K562 (cell line): ENCODE measurements at regions not wholly inside any gene's neighbourhood (a gene's known extent, or its start where the extent isn't known, plus 50 kb on each side); places are given as distances from the start of the nearest gene placed in this dataset.
A peak's percentile ranks its signal among the peaks of the same experiment; 100 is the strongest.

Experiments
- ATAC-seq: fragments of 200-7000 bp; cut with Tn5 transposase; 3 replicates; pipeline ENCODE4 v1.9.1; 2020; ENCODE audit warnings: moderate library complexity
- BruUV-seq: library from RNA; stranded (reverse); fragments of 400-500 nt; replicated peaks from 2 replicates; lab custom pipeline; 2021; lab: Mats Ljungman, UMichigan
- CTCF ChIA-PET: fragments of 300-600 bp; formaldehyde crosslinking; extraction: SDS; loops from one replicate; lab custom pipeline; 2021; ENCODE audit warnings: low intra/inter-chr PET ratio; lab: Yijun Ruan, JAX
- POLR2A ChIA-PET: fragments of 300-600, 350-650 bp; sonication (Branson Sonifier 250); formaldehyde crosslinking; extraction: SDS; loops from one replicate; lab custom pipeline; 2021; ENCODE audit warnings: antibody characterized with exemption, inconsistent platforms; lab: Yijun Ruan, JAX
- DNase-seq, 4 experiments: peaks; one replicate each; pipeline versions ENCODE4 v3.0.0 to v3.0.0-alpha.2; 2011 to 2018; ENCODE audit warnings: low spot score in 3 of 4, mixed read lengths in 3 of 4; ENCODE audit errors: extremely low read depth in 1 of 4
- FAIRE-seq: peaks from 2 replicates; lab custom pipeline; 2011; peaks lifted over from hg19 to GRCh38; lab: Jason Lieb, UNC
- H2AFZ ChIP-seq: 2 replicates; pipeline ENCODE4 v1.6.0; 2011; ENCODE audit warnings: low read depth, low read length, control low read depth, inconsistent platforms
- H3K27ac ChIP-seq: fragments of 200-600 bp; 3 replicates; pipeline ENCODE4 v1.8.0; 2011; ENCODE audit warnings: low read depth, mild to moderate bottlenecking, control low read depth, inconsistent platforms, low read length, moderate library complexity, mixed read lengths; ENCODE audit errors: extremely low read depth
- H3K27me3 ChIP-seq, 2 experiments: fragments of 300-600 bp in 1 of 2; 2 replicates in 1 of 2; 3 replicates in 1 of 2; pipeline versions ENCODE4 v1.6.0 to v1.8.0; 2011; ENCODE audit warnings: inconsistent platforms in 2 of 2, low read length in 2 of 2, mild to moderate bottlenecking in 1 of 2, mixed read lengths in 1 of 2, moderate library complexity in 1 of 2; ENCODE audit not compliant: control insufficient read depth in 2 of 2, insufficient read depth in 2 of 2
- H3K36me3 ChIP-seq: fragments of 300-600 bp; 3 replicates; pipeline ENCODE4 v1.8.0; 2011; ENCODE audit warnings: mild to moderate bottlenecking, low read length, inconsistent platforms; ENCODE audit not compliant: control insufficient read depth, insufficient read depth
- H3K4me1 ChIP-seq, 2 experiments: fragments of 200-600 bp in 1 of 2; replicated peaks in 1 of 2; 2 replicates in 1 of 2; 3 replicates in 1 of 2; pipeline versions ENCODE4 v1.5.1 to v1.8.0; 2011; ENCODE audit warnings: inconsistent platforms in 2 of 2, low read length in 2 of 2, mild to moderate bottlenecking in 1 of 2, mixed read lengths in 1 of 2, moderate library complexity in 1 of 2; ENCODE audit not compliant: control insufficient read depth in 2 of 2, insufficient read depth in 2 of 2
- H3K4me2 ChIP-seq: 2 replicates; pipeline ENCODE4 v1.6.1; 2011; ENCODE audit warnings: low read length, control low read depth, inconsistent platforms, mixed read lengths; ENCODE audit not compliant: insufficient read depth
- H3K4me3 ChIP-seq: fragments of 200-600 bp; sonication (generic), shearing (Covaris generic); 2 replicates; pipeline ENCODE4 v1.5.1; 2016; ENCODE audit warnings: control low read depth, inconsistent platforms
- H3K79me2 ChIP-seq: fragments of 200-600 bp; 3 replicates; pipeline ENCODE4 v1.8.0; 2011; ENCODE audit warnings: low read length, inconsistent platforms; ENCODE audit not compliant: control insufficient read depth, insufficient read depth
- H3K9ac ChIP-seq, 2 experiments: 2 replicates each; pipeline versions ENCODE4 v1.6.0 to v1.6.1; 2011; ENCODE audit warnings: low read depth in 2 of 2, low read length in 2 of 2, control low read depth in 1 of 2, inconsistent platforms in 1 of 2, mild to moderate bottlenecking in 1 of 2, mixed read lengths in 1 of 2; ENCODE audit not compliant: insufficient read depth in 1 of 2
- H3K9me1 ChIP-seq: one replicate; pipeline ENCODE4 v1.6.0; 2011; ENCODE audit warnings: inconsistent platforms, mild to moderate bottlenecking, low read length, moderate library complexity; ENCODE audit not compliant: control insufficient read depth, insufficient read depth
- H3K9me3 ChIP-seq: replicated peaks from 2 replicates; pipeline ENCODE4 v1.5.1; 2011; ENCODE audit warnings: low read depth, low read length, inconsistent platforms; ENCODE audit not compliant: control insufficient read depth, insufficient read depth
- H4K20me1 ChIP-seq: replicated peaks from 2 replicates; pipeline ENCODE4 v1.6.1; 2011; ENCODE audit warnings: low read length, inconsistent platforms, mixed read lengths; ENCODE audit not compliant: control insufficient read depth, insufficient read depth
- CEBPG ChIP-seq, 3 experiments: fragments of 200-800 bp in 1 of 3; sonication (Bioruptor generic) in 1 of 3; sonication (generic) in 1 of 3; formaldehyde crosslinking in 1 of 3; IDR thresholded peaks in 2 of 3; conservative IDR thresholded peaks in 1 of 3; 2 replicates each; pipeline versions ENCODE4 v1.6.1 to v1.8.0; 2016 to 2022; ENCODE audit warnings: missing compliant biosample characterization in 2 of 3, missing genetic modification characterization in 2 of 3, mild to moderate bottlenecking in 1 of 3, missing genetic modification reagents in 1 of 3
- DACH1 ChIP-seq: fragments of 450-650 bp; IDR thresholded peaks from 2 replicates; pipeline ENCODE4 v1.6.1; 2018; ENCODE audit not compliant: partially characterized antibody
- GTF3C2 ChIP-seq: IDR thresholded peaks from 3 replicates; pipeline ENCODE4 v1.6.1; 2011; ENCODE audit warnings: borderline replicate concordance, mild to moderate bottlenecking, moderate library complexity; ENCODE audit not compliant: insufficient read length; ENCODE audit errors: extremely low read depth
- HDAC8 ChIP-seq: fragments of 450-650 bp; IDR thresholded peaks from 2 replicates; pipeline ENCODE4 v1.6.1; 2016; ENCODE audit warnings: mild to moderate bottlenecking, missing genetic modification characterization, moderate library complexity, missing compliant biosample characterization
- HNRNPL ChIP-seq: fragments of 200-400 bp; formaldehyde crosslinking; IDR thresholded peaks from 2 replicates; pipeline ENCODE4 v1.6.1; 2017; ENCODE audit warnings: low read depth, mild to moderate bottlenecking, low read length
- JUND ChIP-seq, 2 experiments: IDR thresholded peaks; 2 replicates in 1 of 2; 3 replicates in 1 of 2; pipeline ENCODE4 v1.6.1; 2011; ENCODE audit warnings: borderline replicate concordance in 2 of 2, low read depth in 2 of 2, low read length in 2 of 2, improper control_type of control experiment in 1 of 2, missing biosample characterization in 1 of 2, missing genetic modification characterization in 1 of 2, missing genetic modification reagents in 1 of 2
- KAT2B ChIP-seq: IDR thresholded peaks from one replicate; pipeline ENCODE4 v1.6.1; 2012; ENCODE audit warnings: low read depth, mild to moderate bottlenecking, control low read depth, inconsistent platforms, low read length, moderate library complexity
- MAFG ChIP-seq: fragments of 450-650 bp; conservative IDR thresholded peaks from 2 replicates; pipeline ENCODE4 v1.6.1; 2016; ENCODE audit warnings: missing genetic modification characterization, missing compliant biosample characterization
- MTA2 ChIP-seq: fragments of 450-650 bp; IDR thresholded peaks from 2 replicates; pipeline ENCODE4 v1.6.1; 2016; ENCODE audit warnings: low read depth
- MYNN ChIP-seq, 2 experiments: sonication (generic); formaldehyde crosslinking in 1 of 2; IDR thresholded peaks; 2 replicates each; pipeline versions ENCODE4 v1.5.0 to v1.6.1; 2016 to 2020; ENCODE audit warnings: antibody characterized with exemption in 1 of 2, missing genetic modification reagents in 1 of 2
- RFX5 ChIP-seq: IDR thresholded peaks from 2 replicates; pipeline ENCODE4 v1.6.1; 2011; ENCODE audit warnings: low read depth, mild to moderate bottlenecking, improper control_type of control experiment, low read length
- SETDB1 ChIP-seq: IDR thresholded peaks from one replicate; pipeline ENCODE4 v1.6.1; 2012; ENCODE audit warnings: low read length, control low read depth, inconsistent platforms
- U2AF1 ChIP-seq: fragments of 200-400 bp; formaldehyde crosslinking; optimal IDR thresholded peaks from 2 replicates; pipeline ENCODE3; 2017; ENCODE audit warnings: mild to moderate bottlenecking, low read depth, low read length, moderate library complexity
- YY1 ChIP-seq, 3 experiments: IDR thresholded peaks; 2 replicates each; pipeline ENCODE4 v1.6.1; 2011; ENCODE audit warnings: low read length in 2 of 3, mild to moderate bottlenecking in 2 of 3, moderate library complexity in 2 of 3, borderline replicate concordance in 1 of 3, control low read depth in 1 of 3, low read depth in 1 of 3; ENCODE audit not compliant: insufficient read depth in 3 of 3, insufficient replicate concordance in 2 of 3, control insufficient read depth in 1 of 3, insufficient read length in 1 of 3; ENCODE audit errors: extremely low read depth in 1 of 3
- ZNF707 ChIP-seq: fragments of 250-450 bp; sonication (Bioruptor Pico); conservative IDR thresholded peaks from 2 replicates; pipeline ENCODE4 v1.8.0; 2022; ENCODE audit warnings: inconsistent platforms, mild to moderate bottlenecking, moderate library complexity
- WGBS: fragments of 100-300 bp; shearing (Covaris generic); methylation state at CpG from one replicate; pipeline ENCODE4 v1.1.6; 2016; ENCODE audit warnings: low coverage, mixed read lengths; ENCODE audit not compliant: insufficient coverage; ENCODE audit errors: missing lambda C conversion rate; 5-methylcytosine and 5-hydroxymethylcytosine counted together
- in situ Hi-C: fragments of 300-500 bp; cut with MboI; formaldehyde crosslinking; loops from 4 replicates; pipeline ENCODE4 v1.15.0; 2018; ENCODE audit warnings: inconsistent platforms, mixed read lengths
- intact Hi-C: fragments of 100-400 bp; cut with micrococcal nuclease; formaldehyde crosslinking; loops from 2 replicates; pipeline ENCODE4 v1.14.2; 2022

GRCh38 chr12:89971880-89972279 is 263.2 kb upstream of the ATP2B1 start:
- no TSS peak for BruUV-seq

DNA sequence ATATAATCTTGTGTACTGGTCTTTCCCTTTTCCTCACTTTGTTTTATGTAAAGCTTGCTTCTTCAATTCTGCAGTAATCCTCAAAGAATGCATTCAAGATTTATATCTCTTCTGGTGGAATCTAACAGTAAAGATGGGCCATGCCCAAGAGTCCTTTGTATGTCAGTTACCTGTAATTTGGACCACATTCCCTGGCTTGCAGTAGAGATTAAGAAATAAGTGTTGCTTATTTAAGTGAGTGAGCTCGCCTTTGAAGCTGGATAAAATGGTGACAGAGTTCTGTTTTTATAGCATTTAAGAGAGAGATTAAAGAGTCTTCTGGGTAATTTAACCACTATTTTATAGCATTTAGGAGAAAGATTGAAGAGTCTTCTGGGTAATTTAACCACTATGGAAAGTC is 262.1 kb upstream of the ATP2B1 start:
- intact Hi-C loops (no loop called here), in situ Hi-C loops (no loop called here)
- Histone ChIP-seq H4K20me1 (no peaks in the 10 kb centered on the region), H3K79me2 (no peaks in the 10 kb centered on the region), H2AFZ (no peak overlapping the region), H3K4me3 (no peak overlapping the region), H3K4me2 (no peak overlapping the region), H3K9ac (no peak overlapping the region), H3K36me3 (no peaks in the 10 kb centered on the region), H3K9me3 (no peaks in the 10 kb centered on the region), H3K4me1 (no peaks in the 10 kb centered on the region), H3K9me1 (no peaks in the 10 kb centered on the region), H3K27ac (no peak overlapping the region), H3K27me3 (no peaks in the 10 kb centered on the region)
- CTCF ChIA-PET = no interaction called here
- ATAC-seq (no peak), FAIRE-seq (no peak), DNase-seq (no peak)
- WGBS = 0% methylated on average over 1 of the region's 1 CpG
- POLR2A ChIA-PET = no interaction called here
- BruUV-seq = no TSS peak
- no peak for TF ChIP-seq SETDB1
- no peak for TF ChIP-seq GTF3C2
- no peak for TF ChIP-seq ZNF707 (CRISPR knock-in tag)
- TF ChIP-seq MYNN (IDR thresholded peaks at IDR 0.05) = no peak
- TF ChIP-seq MYNN (CRISPR knock-in tag; IDR thresholded peaks at IDR 0.05) = no peak
- TF ChIP-seq RFX5 = no peak
- no peak for TF ChIP-seq U2AF1
- no peak for TF ChIP-seq HDAC8 (tag)
- TF ChIP-seq DACH1 = no peak
- TF ChIP-seq YY1 (IDR thresholded peaks at IDR 0.05; ENCODE audit: borderline replicate concordance in 1 of 3, control insufficient read depth in 1 of 3, extremely low read depth in 1 of 3, insufficient read depth in 3 of 3, insufficient read length in 1 of 3, insufficient replicate concordance in 2 of 3, low read depth in 1 of 3, low read length in 2 of 3) = no peak
- no peak for TF ChIP-seq MTA2

More at GRCh38 chr12:89971880-89972279, 263.2 kb upstream of the ATP2B1 start:
- Histone ChIP-seq H3K4me3 (no peak overlapping the region), H3K4me1 (no peaks in the 10 kb centered on the region), H3K4me2 (no peak overlapping the region), H3K9me1 (no peaks in the 10 kb centered on the region), H2AFZ (no peak overlapping the region), H3K36me3 (no peaks in the 10 kb centered on the region), H4K20me1 (no peaks in the 10 kb centered on the region), H3K27me3 (no peaks in the 10 kb centered on the region), H3K9ac (no peak overlapping the region), H3K9me3 (no peaks in the 10 kb centered on the region), H3K27ac (no peak overlapping the region), H3K79me2 (no peaks in the 10 kb centered on the region)
- FAIRE-seq (peak; percentile 19), ATAC-seq (no peak), DNase-seq (no peak)
- intact Hi-C loops (no loop called here), in situ Hi-C loops (no loop called here)
- TF ChIP-seq CEBPG (CRISPR knock-in tag; IDR thresholded peaks at IDR 0.05) (no peak), CEBPG (tag; conservative IDR thresholded peaks at IDR 0.05 in 1 of 2, IDR thresholded peaks at IDR 0.05 in 1 of 2) (0 out of 4 replicates have a peak, but pooled peaks of 1 of the 2 experiments have one; percentile 7), MAFG (peak; percentile 55), JUND (IDR thresholded peaks at IDR 0.05; ENCODE audit: borderline replicate concordance, low read depth, low read length) (no peak), JUND (tag; IDR thresholded peaks at IDR 0.05; ENCODE audit: borderline replicate concordance, low read depth, low read length) (no peak), KAT2B (no peak), HNRNPL (no peak)
- ChIA-PET CTCF (no interaction called here), POLR2A (no interaction called here)
